ENCODE measurements at regions not wholly inside any gene's neighbourhood (a gene's known extent, or its start where the extent isn't known, plus 50 kb on each side); places are given as distances from the start of the nearest gene placed in this dataset.
A peak's percentile ranks its signal among the peaks of the same experiment; 100 is the strongest.
"Not testable (repeated sequence)": the region's sequence is repeated elsewhere in the genome, so short reads cannot be mapped to it uniquely, and the experiment has no call there.

DNA sequence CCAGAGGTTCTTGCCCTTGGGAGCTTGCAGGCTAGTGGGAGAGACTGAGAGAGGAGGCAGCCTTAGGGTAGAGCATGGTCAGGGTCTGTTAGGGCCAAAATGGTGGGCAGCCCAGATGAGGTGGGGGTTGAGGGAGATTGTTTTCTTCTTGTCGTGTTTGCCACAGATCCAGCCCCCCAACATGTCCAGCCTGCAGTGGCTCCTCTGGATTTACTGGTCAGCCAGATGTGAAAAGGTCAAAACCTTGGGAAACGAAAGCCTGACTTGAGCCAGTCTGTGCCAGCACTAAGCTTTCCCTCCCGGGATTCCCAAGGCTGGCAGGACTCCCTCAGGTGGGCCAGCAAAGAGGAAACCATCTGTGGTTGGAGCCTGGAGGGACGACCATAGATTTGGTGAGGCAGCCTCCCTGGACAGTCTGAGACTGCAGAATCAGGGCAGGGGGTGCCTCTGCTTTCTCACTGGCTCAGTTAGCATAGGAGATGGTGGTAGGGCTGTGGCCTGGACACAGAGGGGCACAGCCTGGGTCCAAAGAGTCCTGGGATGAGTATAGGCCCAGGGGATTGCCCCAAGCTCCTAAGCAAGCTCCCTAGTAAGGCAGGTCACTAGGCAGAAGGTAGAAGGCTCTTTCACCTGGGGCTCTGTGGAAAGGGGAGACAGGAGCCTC lies 51.2 kb upstream of the PRR23C start:
- no peak for DNase-seq

DNA sequence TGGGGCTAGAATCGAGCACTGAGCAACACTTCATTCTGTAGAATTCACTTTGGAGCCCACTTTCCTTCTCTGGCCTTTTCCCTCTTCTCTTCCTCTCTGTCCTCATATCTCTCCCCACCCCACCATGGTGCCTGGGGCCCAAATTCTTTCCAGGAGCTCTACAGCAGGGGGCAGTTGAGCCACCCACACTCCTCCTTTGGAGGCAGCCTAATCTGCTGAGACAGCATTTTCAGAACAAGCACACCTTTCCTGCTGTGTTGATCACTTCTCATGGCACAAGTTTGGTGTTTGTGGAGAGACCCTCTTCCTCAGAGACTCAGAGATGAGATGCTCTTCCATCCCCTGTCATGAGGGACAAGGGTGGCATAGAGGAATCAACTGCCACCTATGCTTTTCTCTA lies 52.0 kb upstream of the PRR23C start:
- no peak for DNase-seq

DNA sequence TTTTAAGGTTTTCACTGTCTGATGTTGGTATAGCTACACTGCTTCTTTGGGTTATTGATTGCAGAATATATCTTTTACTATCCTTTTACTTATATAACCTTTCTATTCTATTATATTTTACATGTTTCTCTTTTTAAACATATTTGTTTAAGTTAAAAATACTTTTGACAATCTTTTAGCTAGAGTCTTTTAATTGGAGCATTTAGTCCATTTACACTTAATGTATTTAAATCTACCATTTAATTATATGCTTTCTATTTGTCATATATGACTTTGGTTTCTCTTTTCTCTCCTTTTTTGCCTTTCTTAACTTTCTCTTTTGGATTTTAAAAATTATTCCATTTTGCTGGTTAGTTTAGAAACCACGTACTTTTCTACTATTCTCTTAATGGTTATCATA lies 53.7 kb upstream of the PRR23C start:
- DNase-seq: no peak

DNA sequence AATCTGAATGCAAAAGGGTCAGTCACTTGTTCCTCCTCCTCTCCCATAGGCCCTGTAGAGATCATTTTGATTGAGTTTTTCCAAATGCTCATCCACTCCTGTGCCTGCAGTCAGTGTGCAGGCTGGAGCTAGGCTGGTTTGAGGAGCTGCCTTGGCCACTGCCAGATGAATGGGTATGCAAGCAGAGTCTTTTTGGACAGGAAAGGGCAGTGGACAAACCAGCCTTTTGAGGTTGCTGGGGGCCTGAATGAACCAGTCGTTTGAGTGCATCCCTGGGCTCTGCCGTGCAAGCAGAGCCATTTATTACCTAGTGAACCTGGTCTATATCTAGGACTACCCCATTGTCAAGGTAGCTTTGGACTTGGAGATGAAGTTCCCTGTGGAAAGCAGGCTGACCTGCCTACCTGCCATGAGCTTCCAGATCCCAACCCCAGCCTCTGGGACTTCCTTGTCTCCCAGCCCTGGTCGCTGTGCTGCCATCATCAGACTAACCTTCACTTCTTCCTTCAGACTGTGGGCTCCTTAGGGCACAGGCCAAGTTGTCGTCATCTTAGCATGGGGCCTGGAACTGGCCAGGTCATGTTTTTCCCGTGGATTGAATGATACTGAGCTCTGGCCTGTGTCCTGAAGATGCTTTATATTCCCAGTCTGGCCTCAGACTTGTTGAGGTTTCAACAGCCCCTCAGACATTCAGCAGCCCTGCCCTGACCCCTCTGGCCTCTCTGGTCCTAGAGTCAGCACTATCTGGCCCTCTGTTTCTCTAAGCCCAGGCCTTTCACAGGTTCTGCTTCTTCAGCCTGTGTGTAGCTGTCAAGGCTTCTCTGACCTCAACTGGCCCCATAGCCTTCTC lies 55.5 kb upstream of the PRR23C start:
- no peak for DNase-seq

DNA sequence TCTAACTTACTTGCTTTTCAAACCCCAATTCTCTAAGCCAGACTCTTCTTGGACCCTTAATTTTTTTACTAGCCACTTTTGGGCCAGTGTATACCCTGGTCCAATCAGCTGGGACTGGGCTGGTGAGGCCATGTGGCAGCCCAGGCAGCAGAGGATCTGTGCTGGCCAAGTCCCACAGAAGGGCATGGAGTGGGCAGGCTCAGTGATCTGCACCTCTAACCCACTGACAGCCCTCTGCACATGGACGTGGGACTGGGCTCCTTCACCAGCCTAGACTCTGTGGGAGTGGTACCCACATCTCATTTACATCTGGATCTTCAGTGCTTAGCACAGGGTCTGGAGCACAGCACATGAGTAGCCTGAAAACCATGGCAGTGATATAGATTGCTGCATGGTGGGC lies 56.1 kb upstream of the PRR23C start:
- no peak for DNase-seq

DNA sequence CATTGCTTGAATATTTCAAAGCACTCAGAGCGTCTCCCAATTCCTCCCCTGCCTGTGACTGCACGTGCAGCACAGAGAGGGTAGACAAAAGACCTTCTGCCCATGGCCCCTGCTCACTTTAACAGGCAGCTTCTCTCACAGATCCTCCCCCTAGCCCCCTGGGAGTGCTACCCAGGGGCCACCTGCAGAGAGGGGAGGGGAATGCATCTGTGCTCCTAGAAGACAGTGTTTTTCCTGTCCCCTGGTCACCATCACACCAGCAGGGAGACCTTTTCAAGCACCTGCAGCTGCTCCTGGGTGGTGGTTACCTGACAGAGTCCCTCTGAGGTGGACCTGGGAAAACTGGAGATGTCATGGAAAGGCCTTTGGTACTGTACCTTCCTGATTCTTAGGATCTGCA lies 56.7 kb upstream of the PRR23C start:
- DNase-seq: no peak

DNA sequence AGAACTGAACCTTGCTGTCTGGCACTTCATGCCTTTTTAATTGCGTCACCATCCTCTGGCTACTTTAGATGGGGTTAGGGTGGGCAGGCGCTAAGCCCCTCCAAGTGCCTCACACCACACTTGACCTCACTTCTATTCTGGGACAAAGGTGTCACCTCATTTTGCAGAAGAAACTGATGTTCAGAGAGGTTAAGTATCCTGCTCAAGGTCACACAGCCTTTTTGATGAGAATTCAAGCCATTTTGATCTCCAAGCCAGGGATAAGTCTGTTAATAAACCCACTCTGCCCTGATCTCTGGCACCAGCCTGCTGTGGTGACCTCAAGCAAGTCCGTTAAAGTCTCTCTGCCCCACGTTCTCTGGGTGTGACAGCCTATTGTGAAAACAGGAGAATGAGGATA lies 58.8 kb upstream of the PRR23C start:
- no peak for DNase-seq

DNA sequence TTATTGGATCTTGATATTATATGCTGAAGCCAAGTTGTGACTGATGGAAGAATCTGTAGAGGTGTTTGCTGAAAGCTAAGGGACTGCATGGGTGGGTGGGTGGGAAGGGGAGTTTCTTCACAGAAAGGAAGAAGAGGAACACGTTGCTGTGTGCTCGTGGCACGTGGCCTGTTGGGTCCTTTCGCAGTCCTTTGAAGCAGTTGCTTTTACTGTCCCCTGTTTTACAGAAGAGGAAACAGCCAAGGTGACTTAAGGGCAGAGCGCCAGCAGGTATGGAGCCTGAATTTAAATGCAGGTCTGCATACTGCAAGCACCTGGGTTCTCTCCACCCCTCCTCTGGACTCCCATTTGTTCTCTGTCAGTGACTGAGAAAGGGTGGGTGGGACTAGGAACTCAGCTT lies 59.4 kb upstream of the PRR23C start:
- no peak for DNase-seq

DNA sequence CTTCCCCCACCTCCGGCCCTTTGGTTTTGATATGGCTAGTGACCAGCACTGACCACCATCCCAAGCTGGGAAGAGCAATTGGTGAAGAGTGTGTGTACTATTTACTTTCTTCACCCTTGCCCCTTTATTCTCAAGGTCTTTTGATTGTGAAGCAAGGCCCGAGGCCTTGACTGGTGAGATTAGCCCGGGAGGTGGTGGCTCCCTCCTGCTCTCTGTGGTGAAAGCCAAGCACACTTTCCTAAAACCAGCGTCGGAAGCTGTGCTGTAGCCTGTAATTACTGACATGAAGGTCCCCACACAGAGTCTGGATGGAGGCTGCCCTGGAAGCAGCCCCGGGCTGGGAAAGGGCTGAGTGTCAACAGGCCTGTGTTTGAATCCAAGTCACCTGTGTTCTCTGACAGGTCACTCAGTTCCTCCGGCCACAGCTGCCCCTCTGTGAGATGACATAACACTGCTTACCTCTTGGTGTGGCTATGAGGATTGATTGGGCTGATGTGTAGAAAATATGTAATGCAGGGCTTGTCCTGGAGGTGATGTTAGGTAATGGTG lies 60.5 kb upstream of the PRR23C start:
- DNase-seq: no peak

DNA sequence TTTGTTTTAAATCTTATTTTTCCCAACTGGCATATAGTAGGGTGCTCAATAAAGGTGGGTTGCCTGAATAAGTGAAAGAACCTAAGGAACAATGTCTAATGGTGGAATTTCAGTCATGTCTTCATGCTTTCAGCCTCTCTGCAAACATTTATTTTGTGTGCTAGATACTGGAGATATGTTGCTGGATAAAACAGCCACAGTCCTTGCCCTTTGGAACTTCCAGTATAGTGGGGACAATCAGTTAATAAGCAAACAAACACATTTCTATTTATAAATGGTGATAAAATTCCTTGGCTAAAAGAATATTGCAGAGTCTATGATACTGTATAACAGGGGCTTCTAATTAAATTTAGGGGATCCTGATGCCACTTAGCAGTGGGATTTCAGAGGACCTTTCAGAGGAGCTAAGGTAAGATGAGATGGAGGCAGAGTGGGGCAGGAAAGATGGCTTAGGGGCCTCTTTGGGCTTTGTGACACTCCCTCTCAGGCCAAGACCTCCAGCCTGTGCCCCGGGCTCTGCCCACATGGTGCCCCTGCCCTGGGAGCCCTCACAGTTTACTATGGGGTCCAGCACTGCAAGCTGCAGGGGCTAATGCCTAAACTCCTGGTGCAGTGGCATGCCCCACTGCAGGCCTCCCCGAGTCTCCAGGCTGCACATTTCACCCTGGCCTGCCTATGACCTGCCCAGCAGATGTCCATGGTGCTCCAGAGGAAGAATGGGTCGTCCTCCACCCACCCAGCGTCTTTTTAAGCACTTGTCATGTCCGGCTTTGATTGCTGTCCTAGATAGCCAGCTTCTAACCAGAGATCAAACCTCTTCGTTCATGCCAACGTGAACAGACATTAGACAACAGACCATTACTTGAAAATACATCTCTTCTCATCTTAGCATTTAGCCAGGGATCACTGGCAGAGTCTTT lies 61.6 kb upstream of the PRR23C start:
- DNase-seq: no peak

DNA sequence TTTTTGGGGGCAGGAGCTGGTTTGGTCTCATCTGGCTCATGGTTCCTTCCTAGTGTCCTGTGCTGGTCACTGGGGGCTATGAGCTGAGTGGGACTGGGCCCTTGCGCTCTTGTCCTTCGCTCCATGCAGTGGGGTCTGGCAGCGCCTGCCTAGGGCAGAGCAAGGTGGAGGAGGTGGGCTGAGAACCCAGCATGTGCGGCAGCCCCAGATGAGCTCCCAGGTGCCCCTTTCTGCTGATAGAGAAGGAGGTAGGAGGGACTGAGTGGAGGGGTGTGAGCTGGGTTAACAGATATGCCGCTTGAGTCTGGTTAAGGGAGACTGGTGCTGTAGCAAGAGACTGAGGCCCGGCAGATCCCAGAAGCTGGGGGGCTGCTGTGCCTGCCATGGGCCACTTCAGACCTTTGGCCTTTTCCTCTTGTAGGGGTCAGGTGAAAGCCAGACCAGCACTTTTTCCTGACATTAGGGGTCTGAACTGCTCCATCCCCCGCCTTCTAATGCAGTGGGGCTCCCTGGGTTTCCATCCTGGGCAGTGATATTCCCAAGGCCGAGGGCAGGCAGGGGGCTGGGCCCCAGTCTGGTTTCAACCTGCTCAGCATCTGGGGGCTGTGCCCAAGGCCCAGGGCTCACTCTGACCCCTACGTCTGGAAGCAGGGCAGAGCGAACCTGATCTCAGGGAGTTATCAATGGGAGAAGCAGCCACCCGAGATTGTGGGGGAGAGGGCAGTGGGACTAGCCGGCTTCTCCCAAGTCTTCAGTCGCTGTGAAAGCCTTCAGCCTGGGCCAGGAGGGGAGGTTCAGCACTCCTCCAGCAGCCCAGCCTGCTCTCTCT lies 62.9 kb upstream of the PRR23C start:
- no peak for DNase-seq

DNA sequence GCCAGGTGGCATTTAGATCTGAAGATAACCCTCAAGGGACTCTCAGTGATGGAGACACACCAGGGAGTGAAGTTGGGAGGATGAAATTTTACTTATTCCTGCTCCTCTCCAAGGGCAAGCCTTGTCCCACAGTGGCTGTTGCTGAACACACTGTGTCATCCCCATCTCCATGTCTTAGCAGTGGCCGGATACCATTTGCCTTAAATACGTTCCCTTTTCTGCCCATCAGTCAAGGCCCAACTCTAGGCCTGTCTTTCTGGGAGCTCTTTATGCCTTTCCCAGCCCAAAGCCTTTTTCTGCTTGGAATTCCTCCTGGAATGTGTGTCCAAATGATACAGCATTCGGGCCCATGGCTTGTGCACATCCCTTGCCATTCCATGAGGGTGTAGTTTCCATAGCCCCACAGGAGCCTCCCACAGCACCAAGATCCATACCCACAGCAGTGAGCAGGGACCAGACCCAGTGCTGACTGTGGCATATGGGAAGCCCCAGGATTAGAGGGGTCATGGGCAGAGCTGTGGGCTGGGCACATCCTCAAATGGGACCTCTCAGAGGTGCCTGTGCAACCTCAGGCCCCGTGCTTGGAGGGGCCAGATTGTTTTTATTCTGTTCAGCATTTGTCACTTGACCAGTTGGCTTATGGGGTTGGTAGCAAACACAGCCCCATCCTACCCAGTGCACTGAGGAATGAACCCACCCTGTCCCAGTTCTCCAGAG lies 63.7 kb upstream of the PRR23C start:
- no peak for DNase-seq

DNA sequence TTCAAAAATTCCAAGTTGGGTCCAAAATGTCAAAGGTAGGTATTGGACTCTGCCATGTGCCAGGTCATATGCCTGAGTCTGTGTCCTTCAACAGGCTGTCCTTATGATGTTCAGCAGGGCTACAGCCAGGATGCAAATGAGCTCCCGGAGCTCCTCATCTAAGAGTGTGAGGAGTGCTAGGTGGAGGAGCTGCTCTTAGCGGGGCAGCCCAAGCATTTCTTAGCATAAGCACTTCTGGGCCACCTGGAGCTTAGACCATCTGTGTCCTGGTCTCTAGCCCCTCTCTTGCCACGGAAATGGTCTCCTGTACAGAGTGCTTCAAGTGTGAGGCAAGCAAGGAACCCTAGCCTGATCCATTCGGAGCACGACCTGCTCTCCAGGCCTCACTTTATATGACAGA lies 64.6 kb upstream of the PRR23C start:
- no peak for DNase-seq

DNA sequence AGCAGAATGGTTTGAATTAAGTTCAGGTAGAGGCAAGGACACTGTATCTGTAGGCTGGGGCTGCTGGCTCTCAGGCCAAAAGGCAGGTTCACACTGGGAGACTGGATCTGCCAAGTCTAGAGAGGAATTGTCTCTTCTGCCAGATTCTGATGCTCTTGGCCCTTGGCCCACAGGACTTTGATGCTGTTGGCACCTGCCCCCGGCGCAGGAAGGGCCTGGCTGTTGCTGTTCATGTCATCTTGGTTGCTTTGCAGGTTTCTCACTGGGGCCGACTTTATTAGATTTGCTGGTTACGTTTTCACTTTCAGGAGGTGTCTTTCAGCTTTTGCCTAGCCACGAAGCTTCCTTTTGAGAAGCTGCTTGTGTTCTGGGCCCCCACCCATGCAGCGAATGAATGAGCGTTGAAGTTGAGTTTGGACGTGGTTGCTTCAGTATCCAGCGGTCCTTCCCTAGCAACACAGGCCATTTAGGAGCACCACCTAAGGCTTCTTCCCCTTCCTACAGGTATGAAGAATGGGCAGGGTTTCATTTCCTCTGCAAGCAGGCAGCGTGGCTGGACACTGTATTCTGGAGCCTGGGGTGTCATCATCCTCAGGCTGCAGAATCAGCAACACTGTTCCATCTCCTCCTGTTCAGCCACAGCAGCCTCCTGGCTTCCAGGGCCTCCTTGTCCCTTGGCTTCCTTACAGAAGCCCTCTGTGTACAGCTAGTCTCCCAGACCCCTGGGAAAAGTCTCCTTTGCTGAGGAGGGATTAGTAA lies 65.6 kb upstream of the PRR23C start:
- no peak for DNase-seq

DNA sequence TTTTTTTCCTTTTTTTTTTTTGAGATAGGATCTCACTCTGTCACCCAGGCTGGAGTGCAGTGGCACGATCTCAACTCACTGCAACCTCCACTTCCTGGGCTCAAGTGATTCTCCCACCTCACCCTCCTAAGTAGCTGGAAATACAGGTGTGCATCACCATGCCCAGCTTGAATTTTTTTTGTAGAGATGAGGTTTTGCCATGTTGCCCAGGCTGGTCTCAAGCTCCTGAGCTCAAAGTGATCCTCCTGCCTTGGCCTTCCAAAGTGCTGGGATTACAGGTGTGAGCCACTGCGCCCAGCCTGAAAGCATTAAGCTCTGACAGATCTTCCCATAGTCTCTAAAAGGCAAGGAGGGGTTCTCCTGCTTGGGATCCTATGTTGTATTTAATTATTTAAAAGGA lies 66.2 kb upstream of the PRR23C start:
- DNase-seq: not testable (repeated sequence)

DNA sequence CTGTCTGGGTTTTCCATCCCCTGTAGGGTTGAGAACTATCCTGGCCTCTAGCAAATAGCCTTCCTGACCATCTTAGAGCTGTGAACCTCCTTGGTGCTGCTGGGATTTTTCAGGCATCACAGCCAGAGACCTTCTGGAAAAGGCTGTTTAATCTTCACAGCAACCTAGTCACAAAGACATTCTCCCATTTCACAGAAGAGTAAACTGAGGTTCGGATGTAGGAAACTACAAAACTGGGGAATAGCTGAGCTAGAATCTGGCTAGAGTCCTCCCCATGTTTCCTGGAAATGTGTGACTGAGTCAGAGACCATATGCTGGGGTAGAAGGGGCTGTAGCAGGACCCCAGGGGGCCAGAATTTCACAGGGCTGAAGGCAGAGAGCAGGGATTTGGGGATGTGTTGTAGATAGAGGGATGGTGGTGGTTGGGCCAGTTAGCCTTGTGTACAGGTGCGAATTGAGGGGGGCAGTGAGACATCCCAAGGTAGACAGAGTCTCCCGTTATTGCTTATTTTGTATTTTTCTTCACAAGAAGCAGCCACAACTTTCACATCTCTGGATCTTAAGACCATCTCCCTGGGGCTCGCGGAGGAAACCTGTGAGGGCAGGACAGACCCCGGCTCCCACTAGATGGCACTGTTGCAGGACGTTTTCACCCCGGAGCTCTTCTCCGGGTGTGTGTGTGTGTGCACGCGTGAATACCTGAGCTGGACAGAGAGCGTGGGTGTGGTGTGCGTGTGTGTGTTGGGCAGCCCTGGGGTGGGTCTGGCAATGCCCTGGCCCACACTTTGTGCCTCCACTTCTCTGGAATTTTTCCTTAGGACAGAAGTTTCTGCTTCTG lies 66.9 kb upstream of the PRR23C start:
- DNase-seq: peak; percentile 16

DNA sequence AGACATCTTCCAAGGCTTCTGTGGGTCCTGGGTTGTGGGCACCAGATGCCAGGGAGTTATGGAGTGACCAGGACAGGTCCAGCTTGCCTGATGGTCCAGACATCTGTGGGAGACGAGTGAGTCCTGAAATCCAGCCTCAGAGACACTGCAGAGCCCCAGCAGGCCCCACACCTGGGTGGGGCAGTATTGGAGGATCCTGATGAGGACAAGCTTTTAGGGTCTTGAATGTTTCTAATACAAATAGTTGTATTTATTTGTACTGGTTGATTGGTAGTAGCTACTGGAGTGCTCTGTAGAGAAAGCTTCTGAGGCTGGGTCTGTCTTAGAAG lies 67.5 kb upstream of the PRR23C start:
- no peak for DNase-seq

DNA sequence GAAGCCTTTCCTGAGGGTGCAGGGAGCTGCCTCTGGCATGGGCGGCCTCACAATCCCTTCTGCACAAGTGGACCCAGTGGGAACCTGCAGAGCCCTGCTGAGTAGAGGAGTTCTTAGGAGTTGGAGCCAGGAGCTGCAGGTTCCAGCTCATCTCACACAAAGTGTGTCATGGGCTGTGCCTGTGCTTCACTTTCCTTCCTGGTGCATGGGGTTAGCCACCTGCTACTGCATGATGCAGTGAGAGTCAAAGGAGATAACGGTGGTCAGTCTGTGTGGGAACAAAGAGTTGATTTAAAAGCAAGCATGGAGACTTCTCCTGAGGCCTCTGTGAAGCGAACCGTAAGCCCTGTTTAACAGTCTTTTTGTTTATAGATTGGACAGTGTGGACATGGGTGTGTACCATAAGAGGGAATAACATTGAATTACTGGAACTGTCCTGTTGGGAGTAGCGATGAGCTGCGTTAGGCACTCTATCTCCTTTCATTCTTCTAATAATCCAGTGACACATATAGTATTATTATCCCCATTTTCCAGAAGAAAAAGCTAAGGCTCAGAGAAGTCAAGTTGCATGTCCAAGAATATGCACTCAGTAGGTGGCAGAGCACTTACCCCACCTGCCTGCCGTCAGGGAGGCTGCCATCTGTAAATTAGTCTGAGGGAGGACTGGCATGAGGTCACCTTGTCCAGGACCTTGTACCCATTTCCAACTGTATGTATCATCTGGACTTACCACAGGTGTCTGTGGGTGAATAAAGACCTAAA lies 68.7 kb upstream of the PRR23C start:
- DNase-seq: no peak

DNA sequence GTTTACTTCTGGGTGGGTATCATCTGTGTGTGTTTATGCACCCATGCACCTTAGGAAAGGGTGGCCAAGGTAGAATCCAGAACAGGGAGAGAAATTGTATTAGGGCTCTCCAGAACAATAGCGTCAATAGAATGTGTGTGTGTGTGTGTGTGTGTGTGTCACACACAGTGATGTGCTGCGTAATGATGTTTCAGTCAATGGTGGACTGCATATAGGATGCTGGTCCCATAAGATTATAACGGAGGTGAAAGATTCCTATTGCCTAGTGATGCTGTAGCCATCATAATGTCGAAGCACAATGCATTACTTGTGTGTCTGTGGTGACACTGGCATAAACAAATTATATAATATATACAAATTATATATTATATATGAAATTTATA lies 69.3 kb upstream of the PRR23C start:
- no peak for DNase-seq

Data from NCI-H2081 treated with DMSO at 0.1 percent for 48 hours (cell line).